CD14-positive monocyte (primary cell): ENCODE measurements at regions not wholly inside any gene's neighbourhood (a gene's known extent, or its start where the extent isn't known, plus 50 kb on each side); places are given as distances from the start of the nearest gene placed in this dataset.
A peak's percentile ranks its signal among the peaks of the same experiment; 100 is the strongest.

Source experiments
- DNase-seq, 3 donors: peaks; one replicate each; pipeline ENCODE4 v3.0.0-alpha.2; 2011 to 2022
- H2AFZ ChIP-seq: 2 replicates; pipeline ENCODE4 v1.6.0; 2012; ENCODE audit warnings: mild to moderate bottlenecking, low read depth, low read length, inconsistent platforms; ENCODE audit not compliant: insufficient read depth, poor library complexity, severe bottlenecking
- H3K27ac ChIP-seq, 2 donors: 1 replicate in 1 of 2; 2 replicates in 1 of 2; pipeline ENCODE4 v1.5.1; 2012 to 2013; ENCODE audit warnings: low read length in 2 of 2, control low read depth in 1 of 2, inconsistent platforms in 1 of 2, low read depth in 1 of 2, mild to moderate bottlenecking in 1 of 2
- H3K27me3 ChIP-seq, 2 donors: one replicate each; pipeline versions ENCODE4 v1.6.0 to v1.6.1; 2011 to 2013; ENCODE audit warnings: low read length in 2 of 2; ENCODE audit not compliant: control insufficient read depth in 2 of 2, insufficient read depth in 2 of 2
- H3K36me3 ChIP-seq, 2 donors: replicated peaks in 1 of 2; 1 replicate in 1 of 2; 2 replicates in 1 of 2; pipeline versions ENCODE4 v1.5.1 to v1.6.1; 2012 to 2013; ENCODE audit warnings: low read length in 2 of 2, control low read depth in 1 of 2, inconsistent platforms in 1 of 2, mild to moderate bottlenecking in 1 of 2; ENCODE audit not compliant: insufficient read depth in 2 of 2, control insufficient read depth in 1 of 2
- H3K4me1 ChIP-seq, 2 donors: 1 replicate in 1 of 2; 2 replicates in 1 of 2; pipeline versions ENCODE4 v1.5.1 to v1.6.1; 2012 to 2013; ENCODE audit warnings: low read length in 2 of 2, control low read depth in 1 of 2, inconsistent platforms in 1 of 2, mild to moderate bottlenecking in 1 of 2, moderate library complexity in 1 of 2; ENCODE audit not compliant: insufficient read depth in 2 of 2, control insufficient read depth in 1 of 2
- H3K4me2 ChIP-seq: replicated peaks from 2 replicates; pipeline ENCODE3; 2012; ENCODE audit warnings: low read length, moderate library complexity, mild to moderate bottlenecking; ENCODE audit not compliant: poor library complexity, severe bottlenecking; ENCODE audit errors: extremely low read depth
- H3K4me3 ChIP-seq, 3 experiments: fragments of 200-600 bp in 1 of 3; sonication (generic) in 1 of 3; replicated peaks in 1 of 3; 1 replicate in 2 of 3; 2 replicates in 1 of 3; pipeline ENCODE4 v1.5.1; 2011 to 2013; ENCODE audit warnings: low read length in 3 of 3, mild to moderate bottlenecking in 3 of 3, control low read depth in 2 of 3, low read depth in 2 of 3, inconsistent platforms in 1 of 3, moderate library complexity in 1 of 3
- H3K79me2 ChIP-seq: 2 replicates; pipeline ENCODE4 v1.6.0; 2012; ENCODE audit warnings: mild to moderate bottlenecking, control low read depth, inconsistent platforms, low read length, moderate library complexity; ENCODE audit not compliant: insufficient read depth
- H3K9ac ChIP-seq: 2 replicates; pipeline ENCODE4 v1.6.0; 2017; ENCODE audit warnings: low read length, mild to moderate bottlenecking; ENCODE audit not compliant: insufficient read depth, poor library complexity, severe bottlenecking
- H3K9me3 ChIP-seq, 2 donors: replicated peaks in 1 of 2; 1 replicate in 1 of 2; 2 replicates in 1 of 2; pipeline versions ENCODE4 v1.5.1 to v1.6.1; 2012 to 2013; ENCODE audit warnings: low read length in 2 of 2, control low read depth in 1 of 2; ENCODE audit not compliant: control insufficient read depth in 1 of 2, insufficient read depth in 1 of 2
- H4K20me1 ChIP-seq: 2 replicates; pipeline ENCODE4 v1.6.0; 2012; ENCODE audit warnings: mild to moderate bottlenecking, low read length, control low read depth, moderate library complexity; ENCODE audit not compliant: insufficient read depth
- H3K27ac Mint-ChIP-seq, 7 donors: one replicate each; pipeline ENCODE4 v1.8.0; 2020; ENCODE audit warnings: mild to moderate bottlenecking in 7 of 7, mixed read lengths in 7 of 7, moderate library complexity in 6 of 7, inconsistent platforms in 2 of 7
- H3K27me3 Mint-ChIP-seq, 3 donors: one replicate each; pipeline ENCODE4 v1.8.0; 2021 to 2022; ENCODE audit warnings: low read depth in 3 of 3, mild to moderate bottlenecking in 3 of 3, mixed read lengths in 3 of 3, moderate library complexity in 3 of 3, inconsistent platforms in 1 of 3
- H3K36me3 Mint-ChIP-seq, 2 donors: one replicate each; pipeline ENCODE4 v1.8.0; 2020; ENCODE audit warnings: mixed read lengths in 2 of 2, inconsistent platforms in 1 of 2, mild to moderate bottlenecking in 1 of 2
- H3K4me1 Mint-ChIP-seq: one replicate; pipeline ENCODE4 v1.8.0; 2020; ENCODE audit warnings: mild to moderate bottlenecking, mixed read lengths
- H3K4me3 Mint-ChIP-seq, 2 donors: one replicate each; pipeline ENCODE4 v1.8.0; 2020; ENCODE audit warnings: mild to moderate bottlenecking in 2 of 2, mixed read lengths in 2 of 2, moderate library complexity in 1 of 2
- H3K9me3 Mint-ChIP-seq, 7 donors: one replicate each; pipeline ENCODE4 v1.8.0; 2020 to 2022; ENCODE audit warnings: mixed read lengths in 7 of 7, mild to moderate bottlenecking in 6 of 7, moderate library complexity in 6 of 7, inconsistent platforms in 2 of 7
- whole genome bisulfite sequencing: methylation state at CpG from one replicate; pipeline ENCODE4 v1.1.5; 2013; ENCODE audit warnings: missing lambda C conversion rate; ENCODE audit not compliant: insufficient coverage; 5-methylcytosine and 5-hydroxymethylcytosine counted together
- intact Hi-C, 2 donors: fragments of 100-400 bp; cut with micrococcal nuclease; formaldehyde crosslinking; loops; one replicate each; pipeline versions ENCODE4 v1.15.0 to v1.15.1; 2023
- TF ChIP-seq, protein P1 (sequence below): fragments of 200-600 bp; IDR thresholded peaks from one replicate; pipeline ENCODE4 v1.8.0; 2022; ENCODE audit warnings: antibody characterized with exemption, mild to moderate bottlenecking

DNA sequence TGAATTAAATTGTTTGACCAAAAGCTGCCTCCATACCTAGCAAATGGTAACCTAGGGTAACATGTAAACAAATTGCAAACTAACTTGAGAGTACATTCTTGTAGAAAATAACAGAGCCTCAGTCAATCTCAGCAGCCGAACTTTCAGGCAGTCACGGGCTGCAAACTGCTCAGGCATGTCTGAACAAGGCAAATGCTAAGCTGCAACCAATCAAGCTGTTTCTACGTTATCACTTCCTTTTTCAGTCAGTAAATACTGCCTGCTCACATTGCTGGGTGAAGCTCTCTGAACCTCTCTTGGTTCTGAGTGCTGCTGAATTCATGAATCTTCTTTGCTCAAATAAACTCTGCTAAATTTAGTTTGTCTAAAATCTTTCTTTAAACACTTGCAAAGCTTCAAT is 1212.4 kb downstream of the SORCS1 start:
- no peak overlapping the region for H3K27ac Mint-ChIP-seq
- TF ChIP-seq, protein P1, sequence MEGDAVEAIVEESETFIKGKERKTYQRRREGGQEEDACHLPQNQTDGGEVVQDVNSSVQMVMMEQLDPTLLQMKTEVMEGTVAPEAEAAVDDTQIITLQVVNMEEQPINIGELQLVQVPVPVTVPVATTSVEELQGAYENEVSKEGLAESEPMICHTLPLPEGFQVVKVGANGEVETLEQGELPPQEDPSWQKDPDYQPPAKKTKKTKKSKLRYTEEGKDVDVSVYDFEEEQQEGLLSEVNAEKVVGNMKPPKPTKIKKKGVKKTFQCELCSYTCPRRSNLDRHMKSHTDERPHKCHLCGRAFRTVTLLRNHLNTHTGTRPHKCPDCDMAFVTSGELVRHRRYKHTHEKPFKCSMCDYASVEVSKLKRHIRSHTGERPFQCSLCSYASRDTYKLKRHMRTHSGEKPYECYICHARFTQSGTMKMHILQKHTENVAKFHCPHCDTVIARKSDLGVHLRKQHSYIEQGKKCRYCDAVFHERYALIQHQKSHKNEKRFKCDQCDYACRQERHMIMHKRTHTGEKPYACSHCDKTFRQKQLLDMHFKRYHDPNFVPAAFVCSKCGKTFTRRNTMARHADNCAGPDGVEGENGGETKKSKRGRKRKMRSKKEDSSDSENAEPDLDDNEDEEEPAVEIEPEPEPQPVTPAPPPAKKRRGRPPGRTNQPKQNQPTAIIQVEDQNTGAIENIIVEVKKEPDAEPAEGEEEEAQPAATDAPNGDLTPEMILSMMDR, result no peak
- no peak overlapping the region for H3K27ac ChIP-seq
- H3K36me3 Mint-ChIP-seq, result no peaks in the 10 kb centered on the region
- no peaks in the 10 kb centered on the region for H3K27me3 Mint-ChIP-seq
- no peaks in the 10 kb centered on the region for H3K27me3 ChIP-seq
- H2AFZ ChIP-seq, result no peak overlapping the region
- no peaks in the 10 kb centered on the region for H4K20me1 ChIP-seq
- no peak overlapping the region for H3K4me3 Mint-ChIP-seq
- no peaks in the 10 kb centered on the region for H3K4me1 Mint-ChIP-seq
- no peaks in the 10 kb centered on the region for H3K36me3 ChIP-seq
- H3K79me2 ChIP-seq, result no peaks in the 10 kb centered on the region
- no peaks in the 10 kb centered on the region for H3K4me1 ChIP-seq
- no peak overlapping the region for H3K4me2 ChIP-seq
- 0% methylated on average over 3 of the region's 3 CpGs for WGBS
- DNase-seq, result no peak
- no peak overlapping the region for H3K9ac ChIP-seq
- intact Hi-C loops, result no loop called here
- no peaks in the 10 kb centered on the region for H3K9me3 ChIP-seq
- H3K4me3 ChIP-seq, result no peak overlapping the region
- H3K9me3 Mint-ChIP-seq, result no peaks in the 10 kb centered on the region

GRCh38 chr10:105950410-105950809 is 1214.1 kb downstream of the SORCS1 start:
- no peak overlapping the region for H3K27ac ChIP-seq
- H3K79me2 ChIP-seq, result no peaks in the 10 kb centered on the region
- no peak overlapping the region for H2AFZ ChIP-seq
- Mint-ChIP-seq H3K4me3 (no peak overlapping the region), H3K36me3 (no peaks in the 10 kb centered on the region), H3K27ac (no peak overlapping the region), H3K4me1 (no peaks in the 10 kb centered on the region), H3K27me3 (no peaks in the 10 kb centered on the region), H3K9me3 (no peaks in the 10 kb centered on the region)
- no peaks in the 10 kb centered on the region for H3K27me3 ChIP-seq
- no peaks in the 10 kb centered on the region for H3K36me3 ChIP-seq
- TF ChIP-seq, protein P1, result peak; percentile 68
- no peaks in the 10 kb centered on the region for H3K9me3 ChIP-seq
- H4K20me1 ChIP-seq, result no peaks in the 10 kb centered on the region
- no CpG with 5 or more reads among the region's 2 CpGs for WGBS
- intact Hi-C loops, result no loop called here
- H3K4me3 ChIP-seq, result no peak overlapping the region
- H3K4me2 ChIP-seq, result no peak overlapping the region
- H3K9ac ChIP-seq, result no peak overlapping the region
- no peak for DNase-seq
- no peaks in the 10 kb centered on the region for H3K4me1 ChIP-seq
